Ectodermal cell (in vitro differentiated cells): ENCODE measurements at regions not wholly inside any gene's neighbourhood (a gene's known extent, or its start where the extent isn't known, plus 50 kb on each side); places are given as distances from the start of the nearest gene placed in this dataset.

ENCODE experiments used
- H3K27ac ChIP-seq: 2 replicates; pipeline ENCODE4 v1.7.0; 2013; ENCODE audit warnings: mild to moderate bottlenecking, low read depth, low read length; ENCODE audit not compliant: insufficient read depth, poor library complexity, severe bottlenecking
- H3K27me3 ChIP-seq: 2 replicates; pipeline ENCODE4 v1.7.0; 2013; ENCODE audit warnings: mild to moderate bottlenecking, low read length; ENCODE audit not compliant: insufficient read depth, control insufficient read depth, poor library complexity, severe bottlenecking
- H3K36me3 ChIP-seq: one replicate; pipeline ENCODE4 v1.7.0; 2013; ENCODE audit warnings: low read length; ENCODE audit not compliant: control insufficient read depth, insufficient read depth
- H3K4me1 ChIP-seq: one replicate; pipeline ENCODE4 v1.7.0; 2013; ENCODE audit warnings: low read length; ENCODE audit not compliant: control insufficient read depth, insufficient read depth
- H3K4me3 ChIP-seq: 2 replicates; pipeline ENCODE4 v1.7.0; 2013; ENCODE audit warnings: low read depth, low read length, control low read depth; ENCODE audit not compliant: insufficient read depth
- H3K9me3 ChIP-seq: 2 replicates; pipeline ENCODE4 v1.7.0; 2013; ENCODE audit warnings: mild to moderate bottlenecking, low read length, moderate library complexity; ENCODE audit not compliant: control insufficient read depth
- WGBS, 2 experiments: methylation state at CpG; one replicate each; pipeline ENCODE4 v1.1.7; 2013; ENCODE audit warnings: missing lambda C conversion rate in 2 of 2; 5-methylcytosine and 5-hydroxymethylcytosine counted together

- Histone ChIP-seq H3K9me3 (no peaks in the 10 kb centered on the region), H3K4me1 (peaks cover 4% of the 10 kb centered on the region), H3K4me3 (no peak overlapping the region), H3K27ac (no peak overlapping the region), H3K36me3 (no peaks in the 10 kb centered on the region), H3K27me3 (no peaks in the 10 kb centered on the region)
- 93 to 97% methylated on average over 2 to 4 of the region's 6 CpGs for WGBS, 2 experiments
These were observed 763.5 kb upstream of the POU3F3 start for GRCh38 chr2:104090407-104090806.

DNA sequence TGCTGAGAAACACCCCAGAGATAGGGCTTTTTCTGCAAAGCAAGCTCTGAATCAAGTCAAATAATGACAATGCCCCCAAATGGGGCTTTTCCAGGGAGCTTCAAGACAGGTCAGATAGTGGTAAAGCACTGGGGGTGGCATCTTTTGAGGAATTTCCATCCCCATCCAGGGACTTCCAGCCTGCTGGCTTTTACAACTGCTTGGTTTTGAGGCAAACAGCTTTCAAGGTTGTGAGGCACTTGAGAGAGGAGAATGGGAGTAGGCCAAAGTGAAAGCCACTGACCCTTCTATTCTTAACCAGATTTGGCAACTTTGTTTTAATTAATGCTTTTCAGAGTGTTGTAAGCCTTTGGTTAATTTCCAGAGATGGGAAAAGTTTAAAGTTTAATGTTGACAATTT is 762.0 kb upstream of the POU3F3 start:
- H3K27ac ChIP-seq, result no peak overlapping the region
- no peak overlapping the region for H3K4me3 ChIP-seq
- no peaks in the 10 kb centered on the region for H3K27me3 ChIP-seq
- no peaks in the 10 kb centered on the region for H3K9me3 ChIP-seq
- no peaks in the 10 kb centered on the region for H3K36me3 ChIP-seq
- H3K4me1 ChIP-seq, result peaks cover 4% of the 10 kb centered on the region

DNA sequence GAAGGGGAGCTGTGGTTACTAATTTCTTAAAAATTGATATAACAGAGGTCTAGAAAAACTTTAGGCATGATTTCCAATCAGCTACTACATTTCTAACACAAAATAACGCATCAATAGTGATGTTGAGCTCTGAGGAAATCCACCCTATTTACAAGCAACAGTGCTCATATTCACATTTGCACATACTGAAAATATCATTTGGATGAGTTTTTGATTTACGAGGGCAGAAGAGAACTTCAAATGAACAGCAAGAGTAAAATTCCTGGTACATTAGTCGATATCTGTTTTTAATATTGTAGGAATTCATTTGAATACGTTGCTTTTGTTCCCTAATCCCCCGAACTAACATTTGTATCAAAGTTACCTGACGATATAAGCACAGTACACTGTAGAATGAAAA is 761.0 kb upstream of the POU3F3 start:
- H3K27ac ChIP-seq, result no peak overlapping the region
- 97 to 99% methylated on average over 6 of the region's 6 CpGs for WGBS, 2 experiments
- no peaks in the 10 kb centered on the region for H3K27me3 ChIP-seq
- H3K4me1 ChIP-seq, result peaks cover 4% of the 10 kb centered on the region
- no peaks in the 10 kb centered on the region for H3K36me3 ChIP-seq
- no peaks in the 10 kb centered on the region for H3K9me3 ChIP-seq
- no peak overlapping the region for H3K4me3 ChIP-seq

DNA sequence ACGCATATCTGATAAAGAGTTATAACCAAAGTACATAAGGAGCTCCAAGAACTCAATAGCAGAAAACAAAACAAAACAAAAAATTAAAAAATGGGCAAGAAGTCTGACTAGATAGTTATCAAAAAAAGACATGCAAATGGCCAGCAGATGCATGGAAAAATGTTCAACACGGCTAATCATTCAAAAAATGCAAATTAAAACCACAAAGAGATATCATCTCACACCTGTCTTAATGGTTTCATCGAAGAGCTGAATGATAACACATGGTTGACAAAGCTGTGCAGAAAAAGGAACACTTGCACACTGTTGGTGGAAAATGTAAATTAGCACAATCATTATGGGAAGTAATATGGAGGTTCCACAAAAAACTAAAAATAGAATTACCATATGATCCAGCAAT is 751.3 kb upstream of the POU3F3 start:
- H3K4me1 ChIP-seq, result no peaks in the 10 kb centered on the region
- H3K36me3 ChIP-seq, result no peaks in the 10 kb centered on the region
- H3K4me3 ChIP-seq, result no peak overlapping the region
- H3K27ac ChIP-seq, result no peak overlapping the region
- WGBS, 2 experiments, result 90 to 95% methylated on average over 2 to 3 of the region's 3 CpGs
- H3K27me3 ChIP-seq, result no peaks in the 10 kb centered on the region
- no peaks in the 10 kb centered on the region for H3K9me3 ChIP-seq

DNA sequence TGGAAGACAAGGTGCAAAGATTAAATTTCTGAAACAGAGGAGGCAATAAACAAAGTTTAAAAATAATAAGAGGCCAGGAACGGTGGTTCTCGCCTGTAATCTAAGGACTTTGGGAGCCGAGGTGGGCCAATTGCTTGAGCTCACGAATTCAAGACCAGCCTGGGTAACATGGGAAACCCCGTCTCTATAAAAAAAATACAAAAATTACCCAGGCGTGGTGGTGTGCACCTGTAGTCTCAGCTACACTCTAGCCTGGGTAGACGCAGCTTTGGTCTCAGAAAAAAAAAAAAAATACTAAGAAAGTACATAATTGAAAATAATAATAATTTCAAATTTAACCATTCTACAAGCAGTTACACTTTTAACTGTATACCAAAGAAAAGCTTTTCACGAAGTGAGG is 744.6 kb upstream of the POU3F3 start:
- Histone ChIP-seq H3K36me3 (no peaks in the 10 kb centered on the region), H3K4me3 (no peak overlapping the region), H3K4me1 (no peaks in the 10 kb centered on the region), H3K27me3 (no peaks in the 10 kb centered on the region), H3K27ac (no peak overlapping the region), H3K9me3 (no peaks in the 10 kb centered on the region)
- 87 to 95% methylated on average over 7 to 8 of the region's 8 CpGs for WGBS, 2 experiments

- 75 to 76% methylated on average over 2 of the region's 2 CpGs for WGBS, 2 experiments
- no peaks in the 10 kb centered on the region for H3K4me1 ChIP-seq
- H3K36me3 ChIP-seq, result no peaks in the 10 kb centered on the region
- no peaks in the 10 kb centered on the region for H3K9me3 ChIP-seq
- H3K27me3 ChIP-seq, result no peaks in the 10 kb centered on the region
- no peak overlapping the region for H3K27ac ChIP-seq
- H3K4me3 ChIP-seq, result no peak overlapping the region
These were observed 735.0 kb upstream of the POU3F3 start for GRCh38 chr2:104118889-104119288.

DNA sequence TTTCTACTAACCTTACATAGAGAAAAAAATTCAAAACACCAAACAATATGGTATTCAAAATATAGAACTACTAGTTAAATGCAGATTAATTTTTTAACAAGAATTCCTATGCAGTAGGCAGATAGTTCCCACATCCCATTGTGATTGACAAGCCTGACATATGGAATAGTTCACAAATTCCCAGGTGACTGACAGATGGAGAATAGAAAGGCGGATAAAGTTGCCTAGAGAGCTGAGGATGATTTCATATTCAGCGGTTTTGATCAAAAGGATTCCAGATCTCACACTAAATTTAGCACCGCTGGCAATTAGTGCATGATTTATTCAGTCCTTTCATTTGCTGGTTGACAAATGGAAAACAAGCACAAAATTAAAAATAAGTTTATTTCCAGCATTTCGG is 733.7 kb upstream of the POU3F3 start:
- 92 to 98% methylated on average over 4 of the region's 4 CpGs for WGBS, 2 experiments
- Histone ChIP-seq H3K36me3 (no peaks in the 10 kb centered on the region), H3K4me3 (no peak overlapping the region), H3K9me3 (no peaks in the 10 kb centered on the region), H3K27me3 (no peaks in the 10 kb centered on the region), H3K4me1 (no peaks in the 10 kb centered on the region), H3K27ac (no peak overlapping the region)

- Histone ChIP-seq H3K27ac (no peak overlapping the region), H3K4me1 (no peaks in the 10 kb centered on the region), H3K9me3 (no peaks in the 10 kb centered on the region), H3K4me3 (no peak overlapping the region), H3K36me3 (no peaks in the 10 kb centered on the region), H3K27me3 (no peaks in the 10 kb centered on the region)
- WGBS, 2 experiments, result 94 to 96% methylated on average over 2 of the region's 2 CpGs
These were observed 728.8 kb upstream of the POU3F3 start for GRCh38 chr2:104125096-104125495.

DNA sequence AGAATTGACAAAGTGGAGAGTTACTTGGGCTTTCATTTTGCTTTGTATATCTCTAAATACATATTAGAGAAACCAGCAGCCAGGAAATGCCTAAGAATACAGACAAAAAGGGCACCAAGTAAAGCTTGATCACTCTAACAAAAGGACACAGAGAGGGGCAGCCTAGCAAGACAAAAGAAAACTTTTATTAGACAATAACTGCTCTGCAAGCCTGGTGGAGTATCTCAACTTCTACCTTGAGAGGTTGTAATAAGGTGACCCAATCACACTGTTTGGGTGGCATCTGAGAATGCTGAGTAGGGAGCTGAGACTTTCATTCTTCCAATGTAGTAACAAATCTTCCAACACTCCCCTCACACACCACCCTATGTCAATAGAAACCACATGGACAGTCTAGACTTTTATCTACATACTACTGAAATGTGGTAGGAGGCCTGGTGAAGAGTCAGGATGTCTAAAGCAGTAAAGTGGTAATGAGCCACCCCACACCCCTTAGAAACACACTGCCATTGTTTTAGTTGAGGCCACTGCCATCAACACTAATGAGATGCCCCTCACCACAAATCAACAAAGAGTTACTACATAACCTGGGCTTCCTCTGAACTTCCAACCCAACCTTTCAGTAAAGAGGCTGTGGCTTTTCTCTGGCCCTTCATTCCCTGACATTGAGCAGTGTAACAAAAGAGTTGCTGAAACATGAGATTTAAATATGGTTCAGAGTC is 726.7 kb upstream of the POU3F3 start:
- Histone ChIP-seq H3K9me3 (no peaks in the 10 kb centered on the region), H3K36me3 (no peaks in the 10 kb centered on the region), H3K27ac (no peak overlapping the region), H3K4me1 (no peaks in the 10 kb centered on the region), H3K4me3 (no peak overlapping the region), H3K27me3 (no peaks in the 10 kb centered on the region)

- Histone ChIP-seq H3K27ac (no peak overlapping the region), H3K4me3 (no peak overlapping the region), H3K36me3 (no peaks in the 10 kb centered on the region), H3K27me3 (no peaks in the 10 kb centered on the region), H3K4me1 (no peaks in the 10 kb centered on the region), H3K9me3 (no peaks in the 10 kb centered on the region)
- 85 to 91% methylated on average over 3 of the region's 3 CpGs for WGBS, 2 experiments
These were observed 713.6 kb upstream of the POU3F3 start for GRCh38 chr2:104140361-104140760.

- 94% methylated on average over 4 of the region's 4 CpGs for WGBS, 2 experiments
- no peaks in the 10 kb centered on the region for H3K9me3 ChIP-seq
- no peak overlapping the region for H3K4me3 ChIP-seq
- H3K4me1 ChIP-seq, result no peaks in the 10 kb centered on the region
- H3K27me3 ChIP-seq, result no peaks in the 10 kb centered on the region
- no peaks in the 10 kb centered on the region for H3K36me3 ChIP-seq
- no peak overlapping the region for H3K27ac ChIP-seq
These were observed 695.7 kb upstream of the POU3F3 start for GRCh38 chr2:104158191-104158590.
